ENCODE measurements at regions not wholly inside any gene's neighbourhood (a gene's known extent, or its start where the extent isn't known, plus 50 kb on each side); places are given as distances from the start of the nearest gene placed in this dataset.

GRCh38 chr12:77433799-77434198, 368.4 kb upstream of the E2F7 start:
- TF ChIP-seq CTCF (IDR thresholded peaks at IDR 0.05; ENCODE audit: borderline replicate concordance, extremely low read depth, low read length, poor library complexity, severe bottlenecking): no peak
- no peak for TF ChIP-seq EZH2 (IDR thresholded peaks at IDR 0.05; ENCODE audit: borderline replicate concordance, low read depth, low read length, severe bottlenecking)
